Transverse colon (tissue), 4 donors: ENCODE measurements at regions not wholly inside any gene's neighbourhood (a gene's known extent, or its start where the extent isn't known, plus 50 kb on each side); places are given as distances from the start of the nearest gene placed in this dataset.

Source experiments
- EP300 ChIP-seq: sonication (generic); formaldehyde crosslinking; IDR thresholded peaks from one replicate; pipeline ENCODE4 v1.6.1; 2017; ENCODE audit warnings: antibody characterized with exemption, low read depth
- POLR2A ChIP-seq: fragments of 450-650 bp; IDR thresholded peaks from one replicate; pipeline ENCODE4 v1.6.1; 2016; ENCODE audit warnings: antibody characterized with exemption, mild to moderate bottlenecking, moderate library complexity
- POLR2AphosphoS5 ChIP-seq, 3 donors: sonication (generic); formaldehyde crosslinking; IDR thresholded peaks; one replicate each; pipeline ENCODE4 v1.6.1; 2016; ENCODE audit warnings: antibody characterized with exemption in 3 of 3
- TF ChIP-seq, protein P1 (sequence below), 5 experiments: fragments of 200-600 bp in 3 of 5; fragments of 450-650 bp in 2 of 5; sonication (generic) in 3 of 5; IDR thresholded peaks; 1 replicate in 2 of 5; 2 replicates in 3 of 5; pipeline ENCODE4 v1.5.1; 2016 to 2017; ENCODE audit warnings: antibody characterized with exemption in 5 of 5, inconsistent platforms in 3 of 5, mild to moderate bottlenecking in 2 of 5, moderate library complexity in 1 of 5

DNA sequence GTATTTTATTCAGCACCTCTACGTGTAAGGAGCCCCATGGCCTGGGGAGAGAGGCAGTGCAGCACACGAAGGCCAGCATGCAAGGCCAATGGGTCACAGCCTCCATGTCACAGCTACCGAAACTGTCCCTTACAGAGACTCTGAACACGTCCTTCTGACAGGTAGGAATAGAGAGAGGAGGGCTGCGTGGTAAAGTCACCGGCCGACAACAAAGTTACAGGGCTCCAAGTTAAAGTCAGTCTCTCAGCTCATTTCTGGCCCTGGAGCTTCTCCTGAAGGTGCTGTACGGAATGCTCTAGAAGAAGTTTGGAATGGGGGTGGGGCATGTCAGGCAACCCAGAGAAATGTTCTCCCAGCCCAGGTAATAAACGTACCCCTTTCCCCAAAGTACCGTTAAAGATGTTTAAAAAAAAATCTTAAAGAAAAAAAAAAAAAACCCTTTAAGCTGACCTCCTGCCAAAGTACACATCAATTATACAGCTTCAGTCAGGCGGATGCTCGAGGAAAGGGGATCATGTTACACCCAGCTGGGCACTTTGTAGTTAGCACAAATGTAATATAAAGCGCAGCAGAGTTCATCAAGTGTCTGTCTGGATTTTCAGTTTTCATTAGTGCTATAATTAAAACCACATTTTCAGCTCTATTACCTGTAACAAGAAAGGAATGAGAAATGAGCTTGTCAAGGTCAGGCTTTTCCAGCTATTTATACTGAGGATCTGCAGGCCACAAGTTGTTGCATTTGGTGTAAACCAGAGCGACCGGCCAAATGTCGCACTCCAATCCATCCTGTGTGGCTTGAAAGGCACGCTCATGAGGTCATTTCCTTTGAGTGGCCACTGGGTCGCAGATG, 53.3 kb upstream of the CDKN3 start:
- TF ChIP-seq, protein P1, sequence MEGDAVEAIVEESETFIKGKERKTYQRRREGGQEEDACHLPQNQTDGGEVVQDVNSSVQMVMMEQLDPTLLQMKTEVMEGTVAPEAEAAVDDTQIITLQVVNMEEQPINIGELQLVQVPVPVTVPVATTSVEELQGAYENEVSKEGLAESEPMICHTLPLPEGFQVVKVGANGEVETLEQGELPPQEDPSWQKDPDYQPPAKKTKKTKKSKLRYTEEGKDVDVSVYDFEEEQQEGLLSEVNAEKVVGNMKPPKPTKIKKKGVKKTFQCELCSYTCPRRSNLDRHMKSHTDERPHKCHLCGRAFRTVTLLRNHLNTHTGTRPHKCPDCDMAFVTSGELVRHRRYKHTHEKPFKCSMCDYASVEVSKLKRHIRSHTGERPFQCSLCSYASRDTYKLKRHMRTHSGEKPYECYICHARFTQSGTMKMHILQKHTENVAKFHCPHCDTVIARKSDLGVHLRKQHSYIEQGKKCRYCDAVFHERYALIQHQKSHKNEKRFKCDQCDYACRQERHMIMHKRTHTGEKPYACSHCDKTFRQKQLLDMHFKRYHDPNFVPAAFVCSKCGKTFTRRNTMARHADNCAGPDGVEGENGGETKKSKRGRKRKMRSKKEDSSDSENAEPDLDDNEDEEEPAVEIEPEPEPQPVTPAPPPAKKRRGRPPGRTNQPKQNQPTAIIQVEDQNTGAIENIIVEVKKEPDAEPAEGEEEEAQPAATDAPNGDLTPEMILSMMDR (IDR thresholded peaks at IDR 0.05): no peak
- TF ChIP-seq POLR2A (no peak), POLR2AphosphoS5 (IDR thresholded peaks at IDR 0.05) (no peak), EP300 (no peak)
